C4-2B (cell line): ENCODE measurements at regions not wholly inside any gene's neighbourhood (a gene's known extent, or its start where the extent isn't known, plus 50 kb on each side); places are given as distances from the start of the nearest gene placed in this dataset.

ENCODE experiments used
- H3K27ac ChIP-seq: fragments of 450-650 bp; 2 replicates; pipeline ENCODE4 v1.5.1; 2017
- ZFX ChIP-seq: fragments of 450-650 bp; IDR thresholded peaks from 2 replicates; pipeline ENCODE4 v1.6.1; 2017
- TF ChIP-seq, protein P1 (sequence below): fragments of 450-650 bp; conservative IDR thresholded peaks from 2 replicates; pipeline ENCODE4 v1.5.1; 2017; ENCODE audit warnings: mild to moderate bottlenecking

DNA sequence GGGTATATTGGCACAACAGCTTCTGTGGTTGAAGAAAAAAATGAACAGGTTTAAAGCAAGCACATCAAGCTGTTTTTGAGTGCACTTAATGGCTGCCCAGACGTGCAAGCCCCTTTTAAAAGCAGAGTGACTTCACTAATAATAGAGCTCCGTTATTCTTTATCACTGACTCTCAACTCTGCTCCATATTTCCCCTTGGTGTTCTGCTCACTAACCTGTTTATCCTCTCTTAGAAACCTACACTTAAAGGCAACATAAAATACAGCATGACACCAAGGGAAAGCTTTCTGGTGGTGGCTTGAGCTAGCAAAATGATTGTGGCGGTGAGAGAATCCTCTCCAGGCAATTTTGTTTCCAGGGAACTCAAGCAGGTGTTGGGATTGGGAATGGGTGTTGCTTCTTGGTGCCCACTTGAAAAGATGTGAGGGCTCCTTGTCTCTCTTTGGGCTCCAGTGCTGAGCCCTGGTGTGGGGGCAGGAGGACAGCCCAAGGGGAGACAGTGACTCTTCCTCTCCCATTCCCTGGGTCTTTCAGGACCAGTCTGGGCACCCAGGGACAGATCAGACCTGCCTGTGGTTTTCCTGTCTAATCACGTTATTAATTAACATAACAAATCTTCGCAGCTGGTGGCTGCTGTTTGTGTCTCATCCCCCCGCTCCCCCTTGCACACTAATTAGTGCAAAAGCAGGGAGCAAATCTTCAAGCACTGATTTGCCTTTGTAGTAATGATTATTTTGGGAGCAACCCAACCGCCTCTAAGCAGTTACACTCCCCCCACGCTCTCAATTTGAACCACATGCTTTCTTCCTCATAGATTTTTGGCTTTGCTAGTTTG is 289.4 kb upstream of the CXCR4 start:
- H3K27ac ChIP-seq, result no peak overlapping the region
- no peak for TF ChIP-seq ZFX
- TF ChIP-seq, protein P1, sequence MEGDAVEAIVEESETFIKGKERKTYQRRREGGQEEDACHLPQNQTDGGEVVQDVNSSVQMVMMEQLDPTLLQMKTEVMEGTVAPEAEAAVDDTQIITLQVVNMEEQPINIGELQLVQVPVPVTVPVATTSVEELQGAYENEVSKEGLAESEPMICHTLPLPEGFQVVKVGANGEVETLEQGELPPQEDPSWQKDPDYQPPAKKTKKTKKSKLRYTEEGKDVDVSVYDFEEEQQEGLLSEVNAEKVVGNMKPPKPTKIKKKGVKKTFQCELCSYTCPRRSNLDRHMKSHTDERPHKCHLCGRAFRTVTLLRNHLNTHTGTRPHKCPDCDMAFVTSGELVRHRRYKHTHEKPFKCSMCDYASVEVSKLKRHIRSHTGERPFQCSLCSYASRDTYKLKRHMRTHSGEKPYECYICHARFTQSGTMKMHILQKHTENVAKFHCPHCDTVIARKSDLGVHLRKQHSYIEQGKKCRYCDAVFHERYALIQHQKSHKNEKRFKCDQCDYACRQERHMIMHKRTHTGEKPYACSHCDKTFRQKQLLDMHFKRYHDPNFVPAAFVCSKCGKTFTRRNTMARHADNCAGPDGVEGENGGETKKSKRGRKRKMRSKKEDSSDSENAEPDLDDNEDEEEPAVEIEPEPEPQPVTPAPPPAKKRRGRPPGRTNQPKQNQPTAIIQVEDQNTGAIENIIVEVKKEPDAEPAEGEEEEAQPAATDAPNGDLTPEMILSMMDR, result no peak

DNA sequence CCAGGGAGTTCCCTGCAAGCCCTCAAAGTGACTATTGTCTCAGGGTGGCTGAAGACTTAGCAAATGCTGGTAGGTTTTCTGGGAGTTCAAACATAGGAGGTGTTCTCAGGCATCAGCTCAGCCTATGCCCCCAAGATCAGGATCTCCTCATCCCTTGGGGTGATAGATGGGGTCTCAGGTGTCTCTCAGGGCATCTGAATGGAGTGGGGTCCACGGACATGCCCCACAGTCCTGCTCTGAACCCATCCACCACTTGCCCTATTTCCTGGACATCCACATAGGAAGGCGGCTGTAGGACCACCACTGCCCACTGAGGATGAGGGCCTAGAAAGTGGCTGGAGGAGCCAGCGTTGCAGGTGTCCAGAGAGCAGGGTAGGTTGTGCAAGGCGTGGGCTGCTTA is 287.0 kb upstream of the CXCR4 start:
- TF ChIP-seq, protein P1, result no peak
- no peak for TF ChIP-seq ZFX
- no peak overlapping the region for H3K27ac ChIP-seq

DNA sequence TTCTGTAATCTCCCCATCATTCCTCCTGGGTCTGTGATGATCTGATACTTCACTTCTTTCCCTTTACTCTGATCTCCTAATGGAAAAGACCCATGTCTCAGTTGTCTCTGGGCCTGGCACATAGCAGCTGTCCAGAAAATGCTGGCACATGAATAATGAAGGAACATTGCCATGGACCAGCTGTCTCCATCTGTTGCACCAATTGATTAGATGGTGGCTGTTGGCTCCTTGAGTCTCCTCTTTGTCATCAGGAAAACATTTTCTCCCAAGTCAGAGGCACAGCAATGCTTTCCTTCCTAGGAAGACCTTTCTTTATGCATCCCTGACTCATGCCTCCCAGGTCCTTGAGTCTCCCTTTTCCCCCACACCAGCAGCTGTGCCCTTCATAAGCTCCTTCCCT is 286.2 kb upstream of the CXCR4 start:
- no peak overlapping the region for H3K27ac ChIP-seq
- TF ChIP-seq ZFX, result no peak
- TF ChIP-seq, protein P1, result no peak

DNA sequence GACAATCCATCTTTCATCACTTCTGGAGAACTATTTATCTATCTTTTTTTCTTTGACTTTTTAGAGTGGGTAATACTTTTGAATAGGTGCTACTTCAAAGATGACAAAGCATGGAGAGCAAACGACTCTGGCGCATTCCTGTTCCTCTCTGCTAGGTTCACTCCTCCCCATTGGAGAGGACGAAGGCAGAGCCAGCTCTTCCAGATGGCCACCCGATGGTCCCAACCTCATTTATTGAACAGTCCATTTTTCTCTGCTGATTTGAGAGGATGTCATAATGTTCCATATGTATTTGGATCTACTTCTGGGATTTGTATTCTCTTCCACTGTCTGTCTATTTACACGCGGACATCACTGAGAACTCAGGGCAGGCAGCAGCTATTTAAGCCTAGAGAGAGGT is 284.3 kb upstream of the CXCR4 start:
- no peak overlapping the region for H3K27ac ChIP-seq
- no peak for TF ChIP-seq ZFX
- TF ChIP-seq, protein P1, result no peak

DNA sequence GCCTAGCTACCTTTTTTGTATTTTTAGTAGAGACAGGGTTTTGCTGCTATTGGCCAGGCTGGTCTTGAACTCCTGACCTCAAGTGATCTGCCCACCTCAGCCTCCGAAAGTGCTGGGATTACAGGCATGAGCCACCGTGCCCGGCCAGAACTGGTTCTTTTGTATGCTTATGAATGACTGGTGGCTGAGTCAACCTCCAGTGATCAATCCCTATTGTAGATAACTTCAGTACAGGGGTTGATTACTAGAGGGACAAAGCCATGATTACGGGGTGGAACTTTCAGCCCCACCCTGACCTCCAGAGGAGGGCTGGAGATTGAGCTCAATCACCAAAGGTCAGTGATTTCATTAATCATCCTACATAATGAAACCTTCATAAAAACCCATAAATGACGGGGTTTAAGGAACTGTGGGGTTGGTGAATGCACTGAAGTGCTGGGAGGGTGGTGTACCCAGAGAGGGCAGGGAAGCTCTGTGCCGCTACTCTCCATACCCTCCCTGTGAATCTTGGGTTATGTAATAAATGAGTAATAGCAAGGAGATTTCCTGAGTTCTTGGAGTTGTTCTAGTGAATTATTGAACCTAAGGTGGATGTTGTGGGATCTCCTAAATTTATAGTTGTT is 281.8 kb upstream of the CXCR4 start:
- no peak overlapping the region for H3K27ac ChIP-seq
- no peak for TF ChIP-seq ZFX
- TF ChIP-seq, protein P1, result no peak

DNA sequence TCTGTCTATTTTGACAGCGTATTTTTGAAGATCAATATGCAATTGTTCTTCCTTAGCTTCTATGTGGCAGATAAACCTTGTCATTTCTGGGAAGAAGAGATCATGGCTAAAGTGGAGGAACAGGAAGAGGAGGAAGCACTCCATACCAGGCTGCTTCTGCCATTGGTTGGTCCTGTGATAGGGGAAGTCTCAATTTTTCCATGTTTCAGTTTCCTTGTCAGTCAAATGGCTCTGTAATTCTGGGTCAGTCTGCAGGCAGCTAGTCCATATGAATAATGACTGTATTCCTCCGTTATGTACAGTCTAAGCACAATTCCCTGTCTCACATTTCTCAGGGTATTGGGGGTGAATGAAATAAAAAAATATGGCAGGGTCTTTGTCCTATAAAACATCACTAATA is 277.6 kb upstream of the CXCR4 start:
- no peak for TF ChIP-seq ZFX
- TF ChIP-seq, protein P1, result no peak
- H3K27ac ChIP-seq, result no peak overlapping the region
